ENCODE measurements at regions not wholly inside any gene's neighbourhood (a gene's known extent, or its start where the extent isn't known, plus 50 kb on each side); places are given as distances from the start of the nearest gene placed in this dataset.

DNA sequence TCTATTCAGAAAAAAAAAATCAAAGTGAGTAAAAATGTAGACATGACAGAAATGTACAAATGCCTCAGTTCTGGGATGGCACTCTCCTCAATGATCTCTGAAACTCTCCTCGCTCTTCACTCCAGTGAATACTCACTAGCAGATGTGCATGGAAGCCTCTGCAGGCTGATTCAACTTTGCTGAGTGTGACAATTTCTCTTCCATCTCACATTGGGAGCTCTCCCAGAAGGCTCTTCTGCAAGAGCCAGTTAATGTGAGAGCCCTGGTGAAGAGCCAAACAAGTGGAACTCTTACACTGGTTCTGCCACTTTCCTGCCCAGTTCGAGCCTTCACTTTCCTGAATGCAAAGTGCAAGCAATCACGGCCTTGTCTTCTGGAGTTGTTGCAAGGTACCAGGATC is 147.1 kb upstream of the IRX6 start:
- Mint-ChIP-seq H3K27me3 (ENCODE audit: insufficient read depth, low read depth, poor library complexity) (peaks cover 3% of the 10 kb centered on the region), H3K9me3 (peaks cover 2% of the 10 kb centered on the region; the same call in 2 of the 3 replicates), H3K36me3 (ENCODE audit: low read depth) (no peaks in the 10 kb centered on the region), H3K4me1 (peaks cover 7% of the 10 kb centered on the region; the same call in 2 of the 3 replicates), H3K4me3 (no peak overlapping the region), H3K27ac (no peak overlapping the region)
- TF ChIP-seq ZNF331 (CRISPR knock-in tag; IDR thresholded peaks at IDR 0.05; ENCODE audit: low read depth) (no peak), JUNB (IDR thresholded peaks at IDR 0.05; ENCODE audit: unreplicated experiment) (no peak), EZH2 (IDR thresholded peaks at IDR 0.05; ENCODE audit: low read depth, unreplicated experiment) (no peak), STAT1 (IDR thresholded peaks at IDR 0.05; ENCODE audit: unreplicated experiment) (no peak), POLR2AphosphoS5 (IDR thresholded peaks at IDR 0.05; ENCODE audit: low read depth) (no peak), CREB1 (CRISPR knock-in tag; IDR thresholded peaks at IDR 0.05; ENCODE audit: low read depth) (no peak), EZH2phosphoT487 (IDR thresholded peaks at IDR 0.05; ENCODE audit: unreplicated experiment) (no peak), NANOG (IDR thresholded peaks at IDR 0.05; ENCODE audit: borderline replicate concordance) (no peak)
- TF ChIP-seq, protein P1, sequence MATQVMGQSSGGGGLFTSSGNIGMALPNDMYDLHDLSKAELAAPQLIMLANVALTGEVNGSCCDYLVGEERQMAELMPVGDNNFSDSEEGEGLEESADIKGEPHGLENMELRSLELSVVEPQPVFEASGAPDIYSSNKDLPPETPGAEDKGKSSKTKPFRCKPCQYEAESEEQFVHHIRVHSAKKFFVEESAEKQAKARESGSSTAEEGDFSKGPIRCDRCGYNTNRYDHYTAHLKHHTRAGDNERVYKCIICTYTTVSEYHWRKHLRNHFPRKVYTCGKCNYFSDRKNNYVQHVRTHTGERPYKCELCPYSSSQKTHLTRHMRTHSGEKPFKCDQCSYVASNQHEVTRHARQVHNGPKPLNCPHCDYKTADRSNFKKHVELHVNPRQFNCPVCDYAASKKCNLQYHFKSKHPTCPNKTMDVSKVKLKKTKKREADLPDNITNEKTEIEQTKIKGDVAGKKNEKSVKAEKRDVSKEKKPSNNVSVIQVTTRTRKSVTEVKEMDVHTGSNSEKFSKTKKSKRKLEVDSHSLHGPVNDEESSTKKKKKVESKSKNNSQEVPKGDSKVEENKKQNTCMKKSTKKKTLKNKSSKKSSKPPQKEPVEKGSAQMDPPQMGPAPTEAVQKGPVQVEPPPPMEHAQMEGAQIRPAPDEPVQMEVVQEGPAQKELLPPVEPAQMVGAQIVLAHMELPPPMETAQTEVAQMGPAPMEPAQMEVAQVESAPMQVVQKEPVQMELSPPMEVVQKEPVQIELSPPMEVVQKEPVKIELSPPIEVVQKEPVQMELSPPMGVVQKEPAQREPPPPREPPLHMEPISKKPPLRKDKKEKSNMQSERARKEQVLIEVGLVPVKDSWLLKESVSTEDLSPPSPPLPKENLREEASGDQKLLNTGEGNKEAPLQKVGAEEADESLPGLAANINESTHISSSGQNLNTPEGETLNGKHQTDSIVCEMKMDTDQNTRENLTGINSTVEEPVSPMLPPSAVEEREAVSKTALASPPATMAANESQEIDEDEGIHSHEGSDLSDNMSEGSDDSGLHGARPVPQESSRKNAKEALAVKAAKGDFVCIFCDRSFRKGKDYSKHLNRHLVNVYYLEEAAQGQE (IDR thresholded peaks at IDR 0.05; ENCODE audit: unreplicated experiment), result no peak
- TF ChIP-seq, protein P2, sequence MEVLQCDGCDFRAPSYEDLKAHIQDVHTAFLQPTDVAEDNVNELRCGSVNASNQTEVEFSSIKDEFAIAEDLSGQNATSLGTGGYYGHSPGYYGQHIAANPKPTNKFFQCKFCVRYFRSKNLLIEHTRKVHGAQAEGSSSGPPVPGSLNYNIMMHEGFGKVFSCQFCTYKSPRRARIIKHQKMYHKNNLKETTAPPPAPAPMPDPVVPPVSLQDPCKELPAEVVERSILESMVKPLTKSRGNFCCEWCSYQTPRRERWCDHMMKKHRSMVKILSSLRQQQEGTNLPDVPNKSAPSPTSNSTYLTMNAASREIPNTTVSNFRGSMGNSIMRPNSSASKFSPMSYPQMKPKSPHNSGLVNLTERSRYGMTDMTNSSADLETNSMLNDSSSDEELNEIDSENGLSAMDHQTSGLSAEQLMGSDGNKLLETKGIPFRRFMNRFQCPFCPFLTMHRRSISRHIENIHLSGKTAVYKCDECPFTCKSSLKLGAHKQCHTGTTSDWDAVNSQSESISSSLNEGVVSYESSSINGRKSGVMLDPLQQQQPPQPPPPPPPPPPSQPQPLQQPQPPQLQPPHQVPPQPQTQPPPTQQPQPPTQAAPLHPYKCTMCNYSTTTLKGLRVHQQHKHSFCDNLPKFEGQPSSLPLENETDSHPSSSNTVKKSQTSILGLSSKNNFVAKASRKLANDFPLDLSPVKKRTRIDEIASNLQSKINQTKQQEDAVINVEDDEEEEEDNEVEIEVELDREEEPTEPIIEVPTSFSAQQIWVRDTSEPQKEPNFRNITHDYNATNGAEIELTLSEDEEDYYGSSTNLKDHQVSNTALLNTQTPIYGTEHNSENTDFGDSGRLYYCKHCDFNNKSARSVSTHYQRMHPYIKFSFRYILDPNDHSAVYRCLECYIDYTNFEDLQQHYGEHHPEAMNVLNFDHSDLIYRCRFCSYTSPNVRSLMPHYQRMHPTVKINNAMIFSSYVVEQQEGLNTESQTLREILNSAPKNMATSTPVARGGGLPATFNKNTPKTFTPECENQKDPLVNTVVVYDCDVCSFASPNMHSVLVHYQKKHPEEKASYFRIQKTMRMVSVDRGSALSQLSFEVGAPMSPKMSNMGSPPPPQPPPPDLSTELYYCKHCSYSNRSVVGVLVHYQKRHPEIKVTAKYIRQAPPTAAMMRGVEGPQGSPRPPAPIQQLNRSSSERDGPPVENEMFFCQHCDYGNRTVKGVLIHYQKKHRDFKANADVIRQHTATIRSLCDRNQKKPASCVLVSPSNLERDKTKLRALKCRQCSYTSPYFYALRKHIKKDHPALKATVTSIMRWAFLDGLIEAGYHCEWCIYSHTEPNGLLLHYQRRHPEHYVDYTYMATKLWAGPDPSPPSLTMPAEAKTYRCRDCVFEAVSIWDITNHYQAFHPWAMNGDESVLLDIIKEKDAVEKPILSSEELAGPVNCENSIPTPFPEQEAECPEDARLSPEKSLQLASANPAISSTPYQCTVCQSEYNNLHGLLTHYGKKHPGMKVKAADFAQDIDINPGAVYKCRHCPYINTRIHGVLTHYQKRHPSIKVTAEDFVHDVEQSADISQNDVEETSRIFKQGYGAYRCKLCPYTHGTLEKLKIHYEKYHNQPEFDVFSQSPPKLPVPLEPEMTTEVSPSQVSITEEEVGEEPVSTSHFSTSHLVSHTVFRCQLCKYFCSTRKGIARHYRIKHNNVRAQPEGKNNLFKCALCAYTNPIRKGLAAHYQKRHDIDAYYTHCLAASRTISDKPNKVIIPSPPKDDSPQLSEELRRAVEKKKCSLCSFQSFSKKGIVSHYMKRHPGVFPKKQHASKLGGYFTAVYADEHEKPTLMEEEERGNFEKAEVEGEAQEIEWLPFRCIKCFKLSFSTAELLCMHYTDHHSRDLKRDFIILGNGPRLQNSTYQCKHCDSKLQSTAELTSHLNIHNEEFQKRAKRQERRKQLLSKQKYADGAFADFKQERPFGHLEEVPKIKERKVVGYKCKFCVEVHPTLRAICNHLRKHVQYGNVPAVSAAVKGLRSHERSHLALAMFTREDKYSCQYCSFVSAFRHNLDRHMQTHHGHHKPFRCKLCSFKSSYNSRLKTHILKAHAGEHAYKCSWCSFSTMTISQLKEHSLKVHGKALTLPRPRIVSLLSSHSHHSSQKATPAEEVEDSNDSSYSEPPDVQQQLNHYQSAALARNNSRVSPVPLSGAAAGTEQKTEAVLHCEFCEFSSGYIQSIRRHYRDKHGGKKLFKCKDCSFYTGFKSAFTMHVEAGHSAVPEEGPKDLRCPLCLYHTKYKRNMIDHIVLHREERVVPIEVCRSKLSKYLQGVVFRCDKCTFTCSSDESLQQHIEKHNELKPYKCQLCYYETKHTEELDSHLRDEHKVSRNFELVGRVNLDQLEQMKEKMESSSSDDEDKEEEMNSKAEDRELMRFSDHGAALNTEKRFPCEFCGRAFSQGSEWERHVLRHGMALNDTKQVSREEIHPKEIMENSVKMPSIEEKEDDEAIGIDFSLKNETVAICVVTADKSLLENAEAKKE (CRISPR knock-in tag; IDR thresholded peaks at IDR 0.05), result no peak
- TF ChIP-seq, protein P3, sequence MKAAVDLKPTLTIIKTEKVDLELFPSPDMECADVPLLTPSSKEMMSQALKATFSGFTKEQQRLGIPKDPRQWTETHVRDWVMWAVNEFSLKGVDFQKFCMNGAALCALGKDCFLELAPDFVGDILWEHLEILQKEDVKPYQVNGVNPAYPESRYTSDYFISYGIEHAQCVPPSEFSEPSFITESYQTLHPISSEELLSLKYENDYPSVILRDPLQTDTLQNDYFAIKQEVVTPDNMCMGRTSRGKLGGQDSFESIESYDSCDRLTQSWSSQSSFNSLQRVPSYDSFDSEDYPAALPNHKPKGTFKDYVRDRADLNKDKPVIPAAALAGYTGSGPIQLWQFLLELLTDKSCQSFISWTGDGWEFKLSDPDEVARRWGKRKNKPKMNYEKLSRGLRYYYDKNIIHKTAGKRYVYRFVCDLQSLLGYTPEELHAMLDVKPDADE (IDR thresholded peaks at IDR 0.05), result no peak
- TF ChIP-seq, protein P4, sequence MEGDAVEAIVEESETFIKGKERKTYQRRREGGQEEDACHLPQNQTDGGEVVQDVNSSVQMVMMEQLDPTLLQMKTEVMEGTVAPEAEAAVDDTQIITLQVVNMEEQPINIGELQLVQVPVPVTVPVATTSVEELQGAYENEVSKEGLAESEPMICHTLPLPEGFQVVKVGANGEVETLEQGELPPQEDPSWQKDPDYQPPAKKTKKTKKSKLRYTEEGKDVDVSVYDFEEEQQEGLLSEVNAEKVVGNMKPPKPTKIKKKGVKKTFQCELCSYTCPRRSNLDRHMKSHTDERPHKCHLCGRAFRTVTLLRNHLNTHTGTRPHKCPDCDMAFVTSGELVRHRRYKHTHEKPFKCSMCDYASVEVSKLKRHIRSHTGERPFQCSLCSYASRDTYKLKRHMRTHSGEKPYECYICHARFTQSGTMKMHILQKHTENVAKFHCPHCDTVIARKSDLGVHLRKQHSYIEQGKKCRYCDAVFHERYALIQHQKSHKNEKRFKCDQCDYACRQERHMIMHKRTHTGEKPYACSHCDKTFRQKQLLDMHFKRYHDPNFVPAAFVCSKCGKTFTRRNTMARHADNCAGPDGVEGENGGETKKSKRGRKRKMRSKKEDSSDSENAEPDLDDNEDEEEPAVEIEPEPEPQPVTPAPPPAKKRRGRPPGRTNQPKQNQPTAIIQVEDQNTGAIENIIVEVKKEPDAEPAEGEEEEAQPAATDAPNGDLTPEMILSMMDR (conservative IDR thresholded peaks at IDR 0.05; ENCODE audit: low read depth in 2 of 2), result no peak
- Histone ChIP-seq H3K36me3 (ENCODE audit: insufficient read depth) (no peaks in the 10 kb centered on the region), H2AFZ (no peak overlapping the region), H3K9me2 (ENCODE audit: insufficient read depth) (0 out of 2 replicates have a peak, but pooled peaks cover 3% of the 10 kb centered on the region), H3K4me1 (ENCODE audit: insufficient read depth) (no peaks in the 10 kb centered on the region), H3K79me2 (replicated peaks; ENCODE audit: insufficient read depth) (no peaks in the 10 kb centered on the region), H4K20me1 (replicated peaks; ENCODE audit: insufficient read depth) (no peaks in the 10 kb centered on the region), H3K4me3 (no peak overlapping the region), H3K4me2 (no peak overlapping the region), H3K27ac (ENCODE audit: low read depth) (no peak overlapping the region), H3F3A (replicated peaks; ENCODE audit: low read depth) (no peaks in the 10 kb centered on the region), H3K27me3 (ENCODE audit: insufficient read depth) (no peaks in the 10 kb centered on the region)
- DNase-seq (ENCODE audit: low spot score) (no peak), ATAC-seq (no peak)
